KOPT-K1 (cell line): ENCODE measurements at regions not wholly inside any gene's neighbourhood (a gene's known extent, or its start where the extent isn't known, plus 50 kb on each side); places are given as distances from the start of the nearest gene placed in this dataset.
"Not testable (repeated sequence)": the region's sequence is repeated elsewhere in the genome, so short reads cannot be mapped to it uniquely, and the experiment has no call there.

Experiments
- H3K27ac ChIP-seq: fragments of 200-600 bp; sonication (generic); 2 replicates; pipeline ENCODE4 v1.5.1; 2016; ENCODE audit warnings: antibody characterized with exemption, mild to moderate bottlenecking, low read depth, low read length; ENCODE audit not compliant: poor library complexity, severe bottlenecking
- H3K36me3 ChIP-seq: fragments of 200-600 bp; sonication (generic); 2 replicates; pipeline ENCODE4 v1.5.1; 2017; ENCODE audit warnings: antibody characterized with exemption, mild to moderate bottlenecking, low read length, moderate library complexity; ENCODE audit not compliant: insufficient read depth
- H3K9me3 ChIP-seq: fragments of 200-600 bp; sonication (generic); 2 replicates; pipeline ENCODE4 v1.5.1; 2017; ENCODE audit warnings: antibody characterized with exemption, low read length, mild to moderate bottlenecking; ENCODE audit not compliant: insufficient read depth, poor library complexity, severe bottlenecking

DNA sequence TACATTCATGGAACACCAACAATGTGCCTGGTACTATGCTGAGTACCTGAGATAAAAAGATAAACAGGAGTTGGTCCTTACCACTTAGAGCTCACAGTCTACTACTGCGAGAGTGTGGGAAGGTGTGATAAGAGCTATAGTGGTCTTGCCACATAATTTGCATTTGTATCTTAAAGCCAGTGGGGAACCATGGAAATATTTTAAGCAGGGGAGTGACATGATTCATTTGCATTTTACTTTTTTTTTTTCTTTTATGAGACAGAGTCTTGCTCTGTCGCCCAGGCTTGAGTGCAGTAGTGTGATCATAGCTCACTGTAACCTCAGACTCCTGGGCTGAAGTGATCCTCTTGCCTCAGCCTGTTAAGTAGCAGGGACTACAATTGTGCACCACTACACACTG is 53.6 kb downstream of the SRGAP2 start:
- not testable (repeated sequence) for H3K27ac ChIP-seq, H3K36me3 ChIP-seq, H3K9me3 ChIP-seq

- H3K9me3 ChIP-seq, H3K27ac ChIP-seq, H3K36me3 ChIP-seq: not testable (repeated sequence)
These were observed 58.1 kb downstream of the SRGAP2 start for GRCh38 chr1:206261473-206261872.

DNA sequence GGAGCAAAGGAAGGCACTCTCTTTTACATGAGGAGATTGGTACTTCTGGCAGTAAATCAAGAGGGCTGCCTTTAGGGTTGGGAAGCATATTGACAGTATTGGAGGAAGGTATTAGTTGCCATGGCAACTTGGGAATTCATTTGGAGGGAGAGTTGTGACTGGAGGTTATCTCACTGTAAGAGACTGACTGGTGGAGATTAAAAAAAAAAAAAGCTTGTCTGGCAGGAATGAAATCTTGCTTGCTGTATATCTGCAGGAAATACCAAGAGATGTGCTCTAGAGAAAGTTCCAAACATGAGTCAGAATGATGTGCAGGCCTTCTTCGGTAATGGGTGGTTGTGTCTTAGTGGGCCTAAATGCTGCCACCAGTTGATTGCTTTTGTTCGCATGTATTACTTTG is 59.1 kb downstream of the SRGAP2 start:
- not testable (repeated sequence) for H3K36me3 ChIP-seq, H3K27ac ChIP-seq, H3K9me3 ChIP-seq

DNA sequence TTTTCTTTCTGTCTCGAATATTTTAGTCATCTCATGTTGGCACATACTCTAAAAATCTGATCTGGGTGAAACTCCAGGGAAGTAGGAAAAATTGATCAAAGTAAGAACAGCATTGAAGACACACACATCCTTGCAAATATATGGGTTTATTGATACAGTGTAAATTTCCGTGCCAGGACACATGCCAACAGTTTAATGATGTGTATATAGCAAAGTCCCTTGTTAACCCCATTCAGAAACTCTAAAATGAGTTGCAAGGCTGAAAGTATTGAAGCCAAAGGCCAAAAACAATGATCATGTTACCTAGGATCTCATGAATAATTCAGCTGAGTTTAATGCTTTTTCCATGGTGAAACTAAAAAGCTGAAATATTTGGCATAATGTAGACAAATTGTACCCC is 61.6 kb downstream of the SRGAP2 start:
- H3K9me3 ChIP-seq = not testable (repeated sequence)

DNA sequence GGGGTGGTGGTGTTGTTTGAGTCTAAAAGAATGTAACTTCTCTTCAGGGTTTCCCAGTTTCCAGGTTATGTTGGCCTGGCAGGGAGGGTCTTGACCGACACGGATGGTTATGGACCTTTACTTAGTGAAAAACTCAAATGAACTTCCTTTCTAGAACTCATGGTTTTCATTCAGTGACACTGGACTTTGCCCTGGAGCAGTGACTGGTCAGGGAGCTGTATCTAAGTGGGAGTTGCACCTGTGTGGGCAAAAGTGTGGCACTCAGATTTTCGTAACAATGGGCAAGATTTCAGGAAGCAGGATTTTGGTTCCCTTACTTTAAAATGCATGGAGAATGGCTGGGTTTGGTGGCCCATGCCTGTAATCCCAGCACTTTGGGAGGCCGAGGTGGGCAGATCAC is 67.8 kb downstream of the SRGAP2 start:
- not testable (repeated sequence) for H3K27ac ChIP-seq, H3K36me3 ChIP-seq, H3K9me3 ChIP-seq

More for the DNA sequence above, 61.6 kb downstream of the SRGAP2 start:
- H3K36me3 ChIP-seq, H3K27ac ChIP-seq: not testable (repeated sequence)

GRCh38 chr1:206273104-206273503 is 69.8 kb downstream of the SRGAP2 start:
- not testable (repeated sequence) for H3K36me3 ChIP-seq, H3K27ac ChIP-seq, H3K9me3 ChIP-seq

DNA sequence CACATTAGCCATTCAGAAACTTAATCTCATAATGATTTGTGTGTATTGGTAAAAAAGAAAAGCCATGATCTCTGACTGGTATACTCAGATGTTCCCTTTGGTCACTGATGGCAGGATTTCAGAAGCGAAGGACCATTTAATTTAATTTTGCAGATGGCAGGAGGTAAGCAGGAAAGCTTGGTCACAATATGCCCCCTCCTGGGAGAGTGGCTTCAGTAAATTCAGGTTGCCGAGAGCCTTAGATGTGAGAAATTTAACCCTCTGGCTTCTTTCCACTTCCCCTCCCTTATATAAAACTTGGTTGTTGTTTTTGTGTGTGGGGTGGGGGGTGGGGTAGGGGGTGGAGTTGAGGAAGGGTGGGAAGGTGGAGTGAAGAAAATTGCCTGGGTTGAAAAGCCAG is 72.8 kb downstream of the SRGAP2 start:
- H3K9me3 ChIP-seq, H3K27ac ChIP-seq, H3K36me3 ChIP-seq: not testable (repeated sequence)

DNA sequence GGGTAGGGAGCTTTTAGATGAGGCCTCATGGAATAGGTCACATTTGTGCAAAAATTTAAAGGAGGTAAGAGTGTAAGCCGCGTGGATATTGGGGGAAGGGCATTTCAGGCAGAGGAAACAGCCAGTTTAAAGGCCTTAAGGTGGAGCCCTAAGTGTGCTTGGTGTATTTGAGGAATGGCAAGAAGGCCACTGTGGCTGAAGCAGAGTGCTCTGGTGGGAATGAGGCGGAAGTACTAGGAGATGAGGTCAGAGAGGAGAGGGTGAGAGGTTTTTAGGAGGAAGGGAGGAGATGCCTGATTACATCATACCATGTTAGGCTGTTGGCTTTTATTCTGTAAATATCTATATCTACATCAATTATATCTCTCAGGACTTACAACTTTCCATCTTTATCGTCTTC is 75.3 kb downstream of the SRGAP2 start:
- H3K9me3 ChIP-seq, H3K27ac ChIP-seq: not testable (repeated sequence)

DNA sequence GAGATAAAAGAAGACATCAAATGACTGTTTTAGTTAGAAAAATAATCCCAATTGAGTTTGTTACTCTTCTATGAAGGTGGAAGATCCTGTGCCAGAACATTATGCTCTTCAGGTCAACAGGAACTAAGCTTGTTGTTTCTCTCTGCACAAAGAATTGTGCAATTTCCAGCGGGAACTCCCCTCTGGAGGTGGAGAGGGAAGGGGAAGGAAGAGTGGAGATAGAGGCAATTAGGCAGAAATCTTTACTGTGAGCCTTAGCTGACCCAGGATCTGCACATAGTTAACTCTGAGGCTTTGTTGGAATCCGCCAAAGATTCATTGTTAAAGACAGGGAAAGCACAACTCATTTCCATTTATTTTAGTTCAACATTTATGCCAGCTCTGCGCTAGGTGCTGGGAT is 77.3 kb downstream of the SRGAP2 start:
- H3K27ac ChIP-seq, H3K36me3 ChIP-seq, H3K9me3 ChIP-seq: not testable (repeated sequence)

More for the DNA sequence above, 75.3 kb downstream of the SRGAP2 start:
- H3K36me3 ChIP-seq = not testable (repeated sequence)

DNA sequence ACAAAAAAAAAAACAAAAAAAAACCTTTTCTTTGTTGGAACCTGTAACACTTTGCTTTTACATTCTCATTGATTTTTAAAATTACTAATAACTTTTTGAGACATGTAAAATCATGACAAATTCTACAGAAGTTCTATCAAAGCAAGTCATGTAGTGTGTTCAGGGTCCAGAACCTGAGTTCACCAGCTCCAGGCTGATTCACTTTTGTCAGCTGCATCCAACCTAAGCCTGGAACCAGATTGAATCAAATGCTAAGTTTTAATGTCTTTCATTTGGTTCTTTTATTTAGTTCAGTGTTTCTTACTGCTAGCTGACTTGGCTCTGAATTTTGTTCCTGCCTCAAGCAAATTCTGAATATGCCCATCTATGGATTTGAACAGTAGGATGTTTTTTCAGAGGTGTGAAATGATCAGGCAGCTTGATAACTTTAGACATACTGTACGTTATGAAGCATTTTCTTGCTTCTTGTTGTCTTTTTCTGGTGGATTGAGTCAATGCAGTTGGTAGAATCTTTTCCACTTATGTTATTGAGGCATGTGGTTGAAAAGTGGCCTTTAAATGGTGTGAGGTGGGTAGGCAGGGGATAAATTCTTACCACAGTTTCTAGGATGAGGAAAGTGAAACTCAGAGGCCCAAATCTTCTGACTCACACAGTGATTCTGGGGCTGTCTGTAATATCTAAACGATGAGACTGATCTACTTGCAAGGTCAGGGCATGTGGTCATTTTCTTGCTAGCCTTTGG is 78.7 kb downstream of the SRGAP2 start:
- H3K36me3 ChIP-seq, H3K9me3 ChIP-seq, H3K27ac ChIP-seq: not testable (repeated sequence)

DNA sequence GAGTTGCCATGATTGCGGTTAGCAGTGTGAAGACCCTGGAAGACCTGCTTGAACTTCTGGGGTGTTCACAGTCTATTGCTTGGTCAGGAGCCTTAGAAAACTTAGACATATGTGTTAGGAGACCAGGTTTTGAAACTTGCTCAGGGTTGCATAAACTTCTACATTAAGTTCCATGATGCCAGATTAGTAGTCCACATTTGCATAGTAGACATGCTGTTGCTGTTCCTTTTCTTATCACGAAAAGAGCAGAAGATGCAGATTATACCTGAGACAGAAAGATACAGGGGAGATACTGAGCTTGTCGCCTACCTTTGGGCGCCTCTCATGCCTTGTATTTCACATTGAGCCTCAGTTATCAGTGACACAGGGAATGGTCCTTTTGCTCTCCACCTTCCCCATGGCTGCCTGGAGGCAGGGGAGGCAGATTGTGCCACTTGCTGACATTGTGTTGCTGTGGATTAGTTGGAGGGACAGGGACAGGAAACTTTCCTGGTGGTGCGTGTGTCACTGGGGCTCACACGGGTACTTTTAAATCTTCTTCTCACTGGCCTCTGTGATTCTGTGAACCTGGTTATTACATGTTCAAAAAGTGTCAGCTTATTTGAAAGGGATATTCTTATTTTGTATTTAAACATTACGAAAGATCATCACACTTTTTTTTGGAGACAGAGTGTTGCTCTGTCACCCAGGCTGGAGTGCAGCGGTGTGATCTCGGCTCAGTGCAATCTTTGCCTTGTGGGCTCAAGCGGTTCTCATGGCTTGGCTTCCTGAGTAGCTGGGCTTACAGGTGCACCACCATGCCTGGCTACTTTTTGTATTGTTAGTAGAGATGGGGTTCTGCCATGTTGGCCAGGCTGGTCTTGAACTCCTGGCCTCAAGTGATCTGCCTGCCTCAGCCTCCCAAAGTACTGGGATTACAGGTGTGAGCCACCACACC is 82.0 kb downstream of the SRGAP2 start:
- H3K36me3 ChIP-seq, H3K9me3 ChIP-seq, H3K27ac ChIP-seq: not testable (repeated sequence)

DNA sequence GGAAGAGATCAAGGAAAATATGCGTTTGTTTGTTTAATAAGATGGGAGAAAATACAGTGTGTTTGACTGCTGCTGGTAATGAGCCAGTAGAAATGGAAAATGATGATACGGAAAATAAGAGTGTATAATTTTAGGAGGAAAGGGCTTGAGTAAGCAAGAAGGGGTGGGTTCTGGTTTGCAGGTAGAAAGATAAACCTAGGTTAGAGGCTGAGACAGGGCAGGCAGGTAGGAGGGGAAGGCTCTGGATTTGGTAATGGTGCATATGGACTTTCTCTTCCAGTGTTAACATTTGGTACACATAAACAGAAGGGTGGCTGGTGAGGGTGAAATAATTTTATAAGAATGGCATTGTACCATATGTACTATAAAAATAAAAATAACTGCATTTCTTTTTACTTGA is 84.4 kb downstream of the SRGAP2 start:
- not testable (repeated sequence) for H3K9me3 ChIP-seq, H3K36me3 ChIP-seq, H3K27ac ChIP-seq

GRCh38 chr1:206288453-206288852 is 85.1 kb downstream of the SRGAP2 start:
- not testable (repeated sequence) for H3K27ac ChIP-seq, H3K9me3 ChIP-seq, H3K36me3 ChIP-seq

- H3K9me3 ChIP-seq, H3K27ac ChIP-seq, H3K36me3 ChIP-seq: not testable (repeated sequence)
These were observed 94.0 kb downstream of the SRGAP2 start for GRCh38 chr1:206297145-206298031.

DNA sequence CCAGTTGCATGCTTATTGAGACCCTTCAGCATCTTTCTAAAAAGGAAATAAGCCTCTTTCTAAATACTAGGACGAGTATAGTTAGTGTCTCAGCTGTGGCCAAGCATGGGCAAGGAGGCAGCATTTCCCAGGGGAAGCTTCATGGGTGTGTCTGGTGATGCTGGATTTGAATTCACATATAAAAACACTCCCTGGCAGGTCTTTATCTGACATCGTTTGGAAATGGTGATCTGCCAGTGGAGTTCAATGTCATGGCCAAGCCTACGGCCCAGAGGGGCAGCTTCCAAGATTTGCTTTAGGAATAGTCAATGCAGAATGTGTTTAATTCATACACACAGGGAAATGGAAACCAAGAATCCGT is 94.7 kb downstream of the SRGAP2 start:
- H3K9me3 ChIP-seq, H3K36me3 ChIP-seq, H3K27ac ChIP-seq: not testable (repeated sequence)
